ENCODE measurements at regions not wholly inside any gene's neighbourhood (a gene's known extent, or its start where the extent isn't known, plus 50 kb on each side); places are given as distances from the start of the nearest gene placed in this dataset.
A peak's percentile ranks its signal among the peaks of the same experiment; 100 is the strongest.

GRCh38 chr3:28700728-28701127 is 352.1 kb upstream of the AZI2 start (continued):
- TF ChIP-seq CTCF (conservative IDR thresholded peaks at IDR 0.05; ENCODE audit: low read depth in 2 of 2): no peak
- no peak for TF ChIP-seq ZNF331 (CRISPR knock-in tag; IDR thresholded peaks at IDR 0.05; ENCODE audit: low read depth)
- no peak for TF ChIP-seq ZNF114 (CRISPR knock-in tag; IDR thresholded peaks at IDR 0.05)
- TF ChIP-seq EZH2phosphoT487 (IDR thresholded peaks at IDR 0.05; ENCODE audit: unreplicated experiment): no peak
- no peak for TF ChIP-seq CREB1 (CRISPR knock-in tag; IDR thresholded peaks at IDR 0.05; ENCODE audit: low read depth)
- no peak for TF ChIP-seq EZH2 (IDR thresholded peaks at IDR 0.05; ENCODE audit: low read depth, unreplicated experiment)
- no peak for TF ChIP-seq JUNB (IDR thresholded peaks at IDR 0.05; ENCODE audit: unreplicated experiment)
- TF ChIP-seq ETS1 (IDR thresholded peaks at IDR 0.05): no peak

- H3K4me3 Mint-ChIP-seq: no peak overlapping the region
- no peaks in the 10 kb centered on the region for H3K36me3 ChIP-seq (ENCODE audit: insufficient read depth)
- no peaks in the 10 kb centered on the region for H3K27me3 ChIP-seq (ENCODE audit: insufficient read depth)
- H3K4me2 ChIP-seq: no peak overlapping the region
- no peaks in the 10 kb centered on the region for H3K36me3 Mint-ChIP-seq (ENCODE audit: low read depth)
- no peaks in the 10 kb centered on the region for H3K79me2 ChIP-seq (replicated peaks; ENCODE audit: insufficient read depth)
- H3K27me3 Mint-ChIP-seq (ENCODE audit: insufficient read depth, low read depth, poor library complexity): no peaks in the 10 kb centered on the region
- peaks cover 11% of the 10 kb centered on the region for H3K4me1 ChIP-seq (ENCODE audit: insufficient read depth)
- no peak overlapping the region for H3K4me3 ChIP-seq
- H3K9me2 ChIP-seq (ENCODE audit: insufficient read depth): peaks cover 9% of the 10 kb centered on the region
- no peaks in the 10 kb centered on the region for H3F3A ChIP-seq (replicated peaks; ENCODE audit: low read depth)
- H3K4me1 Mint-ChIP-seq: peaks cover 17% of the 10 kb centered on the region; the same call in 2 of the 3 replicates
- H4K20me1 ChIP-seq (replicated peaks; ENCODE audit: insufficient read depth): no peaks in the 10 kb centered on the region
- H3K27ac Mint-ChIP-seq: no peak overlapping the region
- H3K9me3 Mint-ChIP-seq: no peaks in the 10 kb centered on the region
- DNase-seq (ENCODE audit: low spot score) (no peak), ATAC-seq (peak; percentile 67)
- TF ChIP-seq EZH2phosphoT487 (IDR thresholded peaks at IDR 0.05; ENCODE audit: unreplicated experiment): no peak
- no peak overlapping the region for H3K27ac ChIP-seq (ENCODE audit: low read depth)
- no peak overlapping the region for H2AFZ ChIP-seq
Measured at GRCh38 chr3:28703843-28704242, 355.2 kb upstream of the AZI2 start.

DNA sequence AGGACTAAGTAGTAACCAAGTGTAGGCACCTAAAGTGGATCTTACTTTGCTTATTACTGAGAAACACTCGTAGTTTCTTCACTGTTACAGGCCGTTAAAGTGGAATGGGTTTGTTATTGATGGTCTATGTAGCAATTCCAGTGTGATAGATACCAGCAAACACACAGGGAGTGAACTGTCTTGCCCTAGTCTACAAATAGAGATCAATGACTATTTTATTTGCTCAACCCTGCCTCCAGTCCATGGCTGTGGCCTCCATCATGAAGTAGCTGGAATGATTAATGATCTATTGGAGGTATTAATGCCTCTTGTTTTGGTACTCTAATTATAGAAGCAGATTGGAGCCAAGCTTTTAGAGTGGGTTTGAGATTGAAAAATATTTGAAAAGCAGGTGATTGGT is 362.7 kb upstream of the AZI2 start:
- no peaks in the 10 kb centered on the region for H3F3A ChIP-seq (replicated peaks; ENCODE audit: low read depth)
- no peaks in the 10 kb centered on the region for H3K36me3 ChIP-seq (ENCODE audit: insufficient read depth)
- H3K36me3 Mint-ChIP-seq (ENCODE audit: low read depth): no peaks in the 10 kb centered on the region
- TF ChIP-seq ETS1 (IDR thresholded peaks at IDR 0.05): no peak
- no peak for TF ChIP-seq STAT1 (IDR thresholded peaks at IDR 0.05; ENCODE audit: unreplicated experiment)
- TF ChIP-seq ZNF331 (CRISPR knock-in tag; IDR thresholded peaks at IDR 0.05; ENCODE audit: low read depth): no peak
- no peak for TF ChIP-seq EZH2 (IDR thresholded peaks at IDR 0.05; ENCODE audit: low read depth, unreplicated experiment)
- peaks cover 17% of the 10 kb centered on the region; the same call in 1 of the 2 replicates for H3K9me2 ChIP-seq (ENCODE audit: insufficient read depth)
- no peaks in the 10 kb centered on the region; the same call in 1 of the 2 replicates for H3K79me2 ChIP-seq (replicated peaks; ENCODE audit: insufficient read depth)
- peaks cover 8% of the 10 kb centered on the region for H3K4me1 Mint-ChIP-seq
- no peak overlapping the region for H3K27ac Mint-ChIP-seq
- H4K20me1 ChIP-seq (replicated peaks; ENCODE audit: insufficient read depth): no peaks in the 10 kb centered on the region
- H3K27me3 ChIP-seq (ENCODE audit: insufficient read depth): no peaks in the 10 kb centered on the region
- H3K9me3 Mint-ChIP-seq: no peaks in the 10 kb centered on the region
- no peaks in the 10 kb centered on the region for H3K4me1 ChIP-seq (ENCODE audit: insufficient read depth)
- DNase-seq (ENCODE audit: low spot score) (no peak), ATAC-seq (no peak)
- no peak overlapping the region for H3K27ac ChIP-seq (ENCODE audit: low read depth)
- no peak overlapping the region for H3K4me3 ChIP-seq
- no peak overlapping the region for H2AFZ ChIP-seq
- H3K27me3 Mint-ChIP-seq (ENCODE audit: insufficient read depth, low read depth, poor library complexity): no peaks in the 10 kb centered on the region
- no peak overlapping the region for H3K4me2 ChIP-seq
- H3K4me3 Mint-ChIP-seq: no peak overlapping the region
